ENCODE measurements at regions not wholly inside any gene's neighbourhood (a gene's known extent, or its start where the extent isn't known, plus 50 kb on each side); places are given as distances from the start of the nearest gene placed in this dataset.

DNA sequence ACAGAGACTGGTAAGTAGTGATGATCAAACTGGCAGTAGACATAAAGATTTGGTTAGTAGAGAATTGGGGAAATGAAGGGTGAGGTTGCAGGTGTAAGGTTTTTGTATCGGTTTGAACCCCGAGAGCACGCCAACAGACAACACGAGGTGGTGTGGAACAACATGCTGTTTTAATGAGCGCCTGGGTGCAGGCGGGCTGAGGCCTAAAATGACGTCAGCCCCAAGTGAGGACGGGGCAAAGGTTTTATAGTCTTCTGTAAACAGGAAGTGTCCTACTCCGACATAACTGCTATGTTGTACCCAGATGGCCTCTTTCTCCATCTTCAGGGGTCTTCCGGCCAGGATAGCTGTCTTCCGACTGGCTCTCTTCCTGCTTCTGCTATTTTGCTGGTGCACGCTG is 178.8 kb downstream of the HHIPL2 start:
- H3K27me3 Mint-ChIP-seq, result no peaks in the 10 kb centered on the region
- no peaks in the 10 kb centered on the region for H3K9me3 Mint-ChIP-seq (ENCODE audit: low read depth)
- no peak overlapping the region for H3K27ac Mint-ChIP-seq
- no peak overlapping the region for H3K4me3 Mint-ChIP-seq
- H3K4me1 Mint-ChIP-seq (ENCODE audit: low read depth), result peaks cover 4% of the 10 kb centered on the region
- H3K36me3 Mint-ChIP-seq, result no peaks in the 10 kb centered on the region

DNA sequence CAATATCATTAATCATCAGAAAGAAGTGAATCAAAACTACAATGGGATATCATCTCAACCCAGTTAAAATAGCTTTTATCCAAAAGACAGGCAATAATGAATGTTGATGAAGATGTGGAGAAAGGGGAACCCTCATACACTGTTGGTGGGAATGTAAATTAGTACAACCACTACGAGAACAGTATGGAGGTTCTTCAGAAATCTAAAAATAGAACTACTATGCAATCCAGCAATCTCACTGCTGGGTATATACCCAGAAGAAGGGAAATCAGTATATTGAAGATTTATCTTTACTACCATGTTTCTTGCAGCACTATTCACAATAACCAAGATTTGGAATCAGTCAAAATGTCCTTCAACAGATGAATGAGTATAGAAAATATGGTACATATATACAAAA is 189.8 kb downstream of the HHIPL2 start:
- Mint-ChIP-seq H3K27ac (no peak overlapping the region), H3K36me3 (peaks cover 17% of the 10 kb centered on the region), H3K9me3 (ENCODE audit: low read depth) (peaks cover 8% of the 10 kb centered on the region), H3K27me3 (no peaks in the 10 kb centered on the region), H3K4me1 (ENCODE audit: low read depth) (no peaks in the 10 kb centered on the region), H3K4me3 (no peak overlapping the region)

GRCh38 chr1:222357252-222357651 is 190.7 kb downstream of the HHIPL2 start:
- H3K27me3 Mint-ChIP-seq, result no peaks in the 10 kb centered on the region
- peaks cover 17% of the 10 kb centered on the region for H3K36me3 Mint-ChIP-seq
- H3K9me3 Mint-ChIP-seq (ENCODE audit: low read depth), result peaks cover 8% of the 10 kb centered on the region
- no peak overlapping the region for H3K27ac Mint-ChIP-seq
- no peak overlapping the region for H3K4me3 Mint-ChIP-seq
- H3K4me1 Mint-ChIP-seq (ENCODE audit: low read depth), result no peaks in the 10 kb centered on the region

DNA sequence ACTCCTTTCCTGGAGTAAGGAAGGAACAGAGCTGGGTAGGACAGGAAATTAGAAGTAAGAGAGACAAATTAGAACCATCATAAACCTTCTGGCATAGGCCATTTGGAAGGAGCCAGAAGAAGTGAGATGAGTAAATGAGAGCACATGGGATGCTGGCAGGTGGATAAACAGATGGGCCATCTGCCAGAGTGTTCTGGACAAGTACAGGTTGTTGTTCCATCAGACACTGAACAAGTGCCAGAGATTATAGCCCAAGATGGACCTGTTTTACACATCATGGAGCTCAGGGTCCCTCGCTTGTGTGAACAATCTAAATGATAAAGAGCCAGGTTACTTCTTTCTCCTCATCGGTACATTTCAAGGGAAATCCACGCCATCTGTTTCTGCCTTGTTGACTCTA is 200.3 kb downstream of the HHIPL2 start:
- no peaks in the 10 kb centered on the region for H3K4me1 Mint-ChIP-seq (ENCODE audit: low read depth)
- peaks cover 2% of the 10 kb centered on the region for H3K27me3 Mint-ChIP-seq
- H3K36me3 Mint-ChIP-seq, result peaks cover 2% of the 10 kb centered on the region
- no peak overlapping the region for H3K4me3 Mint-ChIP-seq
- no peak overlapping the region for H3K27ac Mint-ChIP-seq
- H3K9me3 Mint-ChIP-seq (ENCODE audit: low read depth), result peaks cover 6% of the 10 kb centered on the region

- no peak overlapping the region for H3K4me3 Mint-ChIP-seq
- H3K27me3 Mint-ChIP-seq, result peaks cover 2% of the 10 kb centered on the region
- no peaks in the 10 kb centered on the region for H3K4me1 Mint-ChIP-seq (ENCODE audit: low read depth)
- peaks cover 6% of the 10 kb centered on the region for H3K9me3 Mint-ChIP-seq (ENCODE audit: low read depth)
- H3K36me3 Mint-ChIP-seq, result peaks cover 2% of the 10 kb centered on the region
- H3K27ac Mint-ChIP-seq, result no peak overlapping the region
Measured at GRCh38 chr1:222346955-222347354, 200.9 kb downstream of the HHIPL2 start.

GRCh38 chr1:222339376-222339947 is 208.4 kb downstream of the HHIPL2 start:
- Mint-ChIP-seq H3K4me1 (ENCODE audit: low read depth) (no peaks in the 10 kb centered on the region), H3K36me3 (peaks cover 3% of the 10 kb centered on the region), H3K27me3 (no peaks in the 10 kb centered on the region), H3K4me3 (no peak overlapping the region), H3K27ac (no peak overlapping the region), H3K9me3 (ENCODE audit: low read depth) (no peaks in the 10 kb centered on the region)

DNA sequence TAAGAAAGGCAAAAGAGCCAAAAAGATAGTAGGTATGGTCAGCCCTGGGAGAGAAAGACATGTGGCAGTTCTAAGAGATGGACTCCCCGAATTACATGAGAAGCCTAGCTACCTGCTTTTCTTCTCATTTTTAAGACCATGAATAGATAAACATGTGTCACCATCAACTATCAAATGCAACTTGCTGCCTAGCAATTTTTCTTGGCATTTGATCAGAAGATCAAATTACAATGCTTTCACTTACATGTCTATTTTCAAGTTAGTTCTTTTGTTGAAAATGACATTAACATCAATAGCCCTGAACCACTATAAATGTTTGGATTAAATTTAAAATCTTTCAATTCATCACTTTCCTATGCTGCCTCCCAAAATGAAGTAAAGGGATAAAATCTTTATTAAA is 212.3 kb downstream of the HHIPL2 start:
- no peak overlapping the region for H3K27ac Mint-ChIP-seq
- H3K4me1 Mint-ChIP-seq (ENCODE audit: low read depth), result no peaks in the 10 kb centered on the region
- H3K27me3 Mint-ChIP-seq, result no peaks in the 10 kb centered on the region
- H3K9me3 Mint-ChIP-seq (ENCODE audit: low read depth), result no peaks in the 10 kb centered on the region
- peaks cover 3% of the 10 kb centered on the region for H3K36me3 Mint-ChIP-seq
- no peak overlapping the region for H3K4me3 Mint-ChIP-seq

- Mint-ChIP-seq H3K27me3 (peaks cover 1% of the 10 kb centered on the region), H3K9me3 (ENCODE audit: low read depth) (no peaks in the 10 kb centered on the region), H3K27ac (no peak overlapping the region), H3K4me1 (ENCODE audit: low read depth) (no peaks in the 10 kb centered on the region), H3K36me3 (peaks cover 3% of the 10 kb centered on the region), H3K4me3 (no peak overlapping the region)
Measured at GRCh38 chr1:222334026-222334680, 213.8 kb downstream of the HHIPL2 start.

DNA sequence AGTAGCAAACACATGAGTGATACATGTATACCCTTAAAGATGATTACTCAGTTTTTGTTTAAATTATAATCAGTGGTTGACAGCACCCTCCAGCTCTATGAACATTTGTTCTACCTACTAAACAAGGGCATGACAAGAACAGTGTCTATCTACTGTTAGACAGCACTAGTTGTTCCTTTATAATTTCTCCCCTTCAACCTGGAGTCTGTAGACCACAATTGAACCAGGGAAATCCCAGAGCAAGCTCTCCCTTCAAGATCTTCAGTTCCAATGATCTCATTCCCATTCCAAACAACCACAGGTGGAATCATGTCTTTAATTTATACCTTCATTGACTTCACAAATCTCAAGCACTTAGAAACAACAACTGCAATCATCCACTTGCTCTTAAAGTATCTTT is 216.1 kb downstream of the HHIPL2 start:
- Mint-ChIP-seq H3K36me3 (no peaks in the 10 kb centered on the region), H3K27ac (no peak overlapping the region), H3K9me3 (ENCODE audit: low read depth) (no peaks in the 10 kb centered on the region), H3K27me3 (peaks cover 1% of the 10 kb centered on the region), H3K4me1 (ENCODE audit: low read depth) (peaks cover 2% of the 10 kb centered on the region), H3K4me3 (no peak overlapping the region)

DNA sequence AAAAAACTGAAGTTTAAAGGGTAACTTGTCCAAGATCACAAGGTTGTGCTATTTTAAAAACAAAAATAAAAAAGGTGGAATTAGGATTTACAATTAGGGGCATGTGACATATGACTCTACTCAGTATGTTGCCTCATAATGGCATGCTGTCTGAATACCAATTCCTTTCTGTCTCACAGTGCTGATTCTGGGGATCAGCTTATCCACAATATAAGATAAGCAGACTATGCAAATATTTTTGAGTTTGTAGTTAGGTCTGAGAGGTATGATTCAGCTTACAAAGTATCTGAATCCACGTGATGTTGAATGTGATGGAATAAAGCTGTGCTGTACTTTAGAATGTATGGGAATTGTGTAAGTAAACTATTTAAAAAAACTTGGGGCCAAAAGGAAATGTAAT is 216.6 kb downstream of the HHIPL2 start:
- Mint-ChIP-seq H3K9me3 (ENCODE audit: low read depth) (no peaks in the 10 kb centered on the region), H3K36me3 (no peaks in the 10 kb centered on the region), H3K4me1 (ENCODE audit: low read depth) (peaks cover 3% of the 10 kb centered on the region), H3K4me3 (no peak overlapping the region), H3K27me3 (peaks cover 1% of the 10 kb centered on the region), H3K27ac (no peak overlapping the region)

GRCh38 chr1:222329493-222330045 is 218.3 kb downstream of the HHIPL2 start:
- Mint-ChIP-seq H3K27ac (no peak overlapping the region), H3K4me1 (ENCODE audit: low read depth) (peaks cover 8% of the 10 kb centered on the region), H3K27me3 (peaks cover 1% of the 10 kb centered on the region), H3K4me3 (no peak overlapping the region), H3K9me3 (ENCODE audit: low read depth) (no peaks in the 10 kb centered on the region), H3K36me3 (no peaks in the 10 kb centered on the region)

- H3K4me3 Mint-ChIP-seq, result no peak overlapping the region
- H3K27ac Mint-ChIP-seq, result no peak overlapping the region
- peaks cover 1% of the 10 kb centered on the region for H3K27me3 Mint-ChIP-seq
- peaks cover 8% of the 10 kb centered on the region for H3K4me1 Mint-ChIP-seq (ENCODE audit: low read depth)
- H3K36me3 Mint-ChIP-seq, result no peaks in the 10 kb centered on the region
- H3K9me3 Mint-ChIP-seq (ENCODE audit: low read depth), result no peaks in the 10 kb centered on the region
Measured at GRCh38 chr1:222326710-222327036, 221.2 kb downstream of the HHIPL2 start.

DNA sequence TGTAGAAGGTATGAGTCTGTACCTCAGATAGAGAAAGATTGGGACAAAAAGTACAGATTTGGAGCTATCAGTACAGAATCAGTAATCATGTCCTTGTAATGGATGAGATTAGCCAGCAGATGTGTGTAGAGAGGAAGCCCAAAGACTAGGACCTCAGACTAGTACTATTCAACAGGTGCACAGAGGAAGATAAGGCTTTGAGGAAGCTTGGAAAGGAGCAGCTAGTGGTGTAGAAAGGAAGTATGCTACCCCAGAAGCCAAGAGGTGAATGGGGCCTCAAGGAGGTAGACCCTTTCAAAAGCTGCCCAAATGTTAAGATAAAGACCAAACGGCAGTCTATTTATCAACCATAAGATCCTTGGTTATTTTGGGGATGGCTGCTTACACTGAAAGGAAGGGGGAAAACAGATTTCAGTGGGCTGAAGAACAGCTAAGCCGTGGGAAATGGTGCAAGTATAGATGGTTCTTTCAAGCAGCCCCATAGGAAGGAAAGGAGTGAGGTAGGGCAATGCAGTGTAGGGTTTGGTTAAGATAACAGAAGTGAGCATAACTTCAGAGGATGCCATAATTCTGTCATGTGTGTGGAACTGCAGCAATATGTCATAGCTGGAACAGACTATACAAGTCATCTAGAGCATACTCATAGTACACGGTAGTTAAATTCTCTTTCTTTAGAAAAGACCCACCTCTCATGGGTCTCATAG is 221.7 kb downstream of the HHIPL2 start:
- Mint-ChIP-seq H3K9me3 (ENCODE audit: low read depth) (no peaks in the 10 kb centered on the region), H3K4me1 (ENCODE audit: low read depth) (peaks cover 8% of the 10 kb centered on the region), H3K27me3 (peaks cover 1% of the 10 kb centered on the region), H3K36me3 (no peaks in the 10 kb centered on the region), H3K4me3 (no peak overlapping the region), H3K27ac (no peak overlapping the region)

DNA sequence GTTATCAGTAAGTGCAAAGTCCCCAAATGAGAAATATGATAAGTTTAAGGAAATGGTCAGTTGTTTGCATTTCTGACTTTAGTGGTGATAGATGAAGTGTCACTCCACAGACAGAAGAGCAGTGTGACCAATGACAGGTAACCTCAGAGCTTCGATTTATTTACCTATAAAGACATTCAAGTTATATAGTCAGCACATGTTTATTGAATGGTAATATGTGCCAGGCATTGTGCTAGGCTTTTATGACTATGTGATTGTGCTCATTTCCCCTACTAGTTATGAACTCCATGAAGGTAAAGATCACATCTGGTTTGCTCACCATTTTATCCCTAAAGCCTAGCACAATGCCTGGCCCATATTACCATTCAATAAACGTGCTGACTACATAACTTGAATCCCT is 222.4 kb downstream of the HHIPL2 start:
- H3K36me3 Mint-ChIP-seq, result no peaks in the 10 kb centered on the region
- no peak overlapping the region for H3K27ac Mint-ChIP-seq
- H3K4me1 Mint-ChIP-seq (ENCODE audit: low read depth), result peaks cover 8% of the 10 kb centered on the region
- no peak overlapping the region for H3K4me3 Mint-ChIP-seq
- peaks cover 1% of the 10 kb centered on the region for H3K27me3 Mint-ChIP-seq
- H3K9me3 Mint-ChIP-seq (ENCODE audit: low read depth), result no peaks in the 10 kb centered on the region

- peaks cover 3% of the 10 kb centered on the region for H3K36me3 Mint-ChIP-seq
- no peak overlapping the region for H3K4me3 Mint-ChIP-seq
Measured at GRCh38 chr1:222314839-222315238, 233.1 kb downstream of the HHIPL2 start.

More at GRCh38 chr1:222314839-222315238, 233.1 kb downstream of the HHIPL2 start:
- Mint-ChIP-seq H3K9me3 (ENCODE audit: low read depth) (no peaks in the 10 kb centered on the region), H3K27ac (no peak overlapping the region), H3K27me3 (no peaks in the 10 kb centered on the region), H3K4me1 (ENCODE audit: low read depth) (no peaks in the 10 kb centered on the region)
